GM12878 (cell line): ENCODE measurements at regions not wholly inside any gene's neighbourhood (a gene's known extent, or its start where the extent isn't known, plus 50 kb on each side); places are given as distances from the start of the nearest gene placed in this dataset.

ENCODE experiments used
- ATAC-seq: fragments of 200-7000 bp; cut with Tn5 transposase; 3 replicates; pipeline ENCODE4 v1.9.1; 2020; ENCODE audit warnings: mild to moderate bottlenecking, moderate library complexity
- BruUV-seq: library from RNA; stranded (reverse); fragments of 400-500 nt; replicated peaks from 2 replicates; lab custom pipeline; 2021; lab: Mats Ljungman, UMichigan
- CTCF ChIA-PET: fragments of 300-600 bp; sonication (Branson Sonifier 250); formaldehyde crosslinking; extraction: SDS; loops from one replicate; lab custom pipeline; 2021; ENCODE audit warnings: inconsistent platforms; lab: Yijun Ruan, JAX
- POLR2A ChIA-PET: fragments of 350-600 bp; formaldehyde crosslinking; extraction: SDS; loops from one replicate; lab custom pipeline; 2021; ENCODE audit warnings: inconsistent platforms; lab: Charles Lee
- RAD21 ChIA-PET: fragments of 300-600 bp; sonication (Branson Sonifier 250); formaldehyde crosslinking; loops from one replicate; lab custom pipeline; 2023; ENCODE audit warnings: antibody characterized with exemption; ENCODE audit not compliant: unreplicated experiment; lab: Charles Lee
- SMC1A ChIA-PET: fragments of 300-600 bp; sonication (Branson Sonifier 250); formaldehyde crosslinking; loops from one replicate; lab custom pipeline; 2023; ENCODE audit not compliant: unreplicated experiment, uncharacterized antibody; lab: Charles Lee
- DNase-seq: peaks from one replicate; pipeline ENCODE4 v3.0.0-alpha.2; 2011; ENCODE audit warnings: low read depth, low spot score
- FAIRE-seq: peaks from 3 replicates; lab custom pipeline; 2011; peaks lifted over from hg19 to GRCh38; lab: Jason Lieb, UNC
- H2AFZ ChIP-seq: 2 replicates; pipeline ENCODE4 v1.6.0; 2011; ENCODE audit warnings: low read depth, low read length, control low read depth; ENCODE audit not compliant: control insufficient read depth
- H3K27ac ChIP-seq: 2 replicates; pipeline ENCODE4 v1.5.1; 2011; ENCODE audit warnings: control low read depth; ENCODE audit not compliant: control insufficient read depth, insufficient read depth
- H3K27me3 ChIP-seq, 2 experiments: replicated peaks in 1 of 2; 2 replicates each; pipeline versions ENCODE4 v1.6.0 to v1.6.1; 2011; ENCODE audit warnings: low read length in 1 of 2; ENCODE audit not compliant: control insufficient read depth in 2 of 2, insufficient read depth in 2 of 2
- H3K36me3 ChIP-seq, 2 experiments: 2 replicates each; pipeline ENCODE4 v1.5.1; 2011; ENCODE audit warnings: low read length in 1 of 2; ENCODE audit not compliant: control insufficient read depth in 2 of 2, insufficient read depth in 2 of 2
- H3K4me1 ChIP-seq: 2 replicates; pipeline ENCODE4 v1.6.1; 2011; ENCODE audit warnings: mild to moderate bottlenecking, low read length, moderate library complexity, mixed read lengths; ENCODE audit not compliant: control insufficient read depth, insufficient read depth
- H3K4me2 ChIP-seq: 2 replicates; pipeline ENCODE4 v1.6.0; 2011; ENCODE audit warnings: control low read depth; ENCODE audit not compliant: control insufficient read depth, insufficient read depth
- H3K4me3 ChIP-seq: fragments of 200-600 bp; sonication (generic); 2 replicates; pipeline ENCODE4 v1.5.1; 2016
- H3K79me2 ChIP-seq: 2 replicates; pipeline ENCODE4 v1.6.0; 2011; ENCODE audit warnings: low read length; ENCODE audit not compliant: control insufficient read depth, insufficient read depth
- H3K9ac ChIP-seq: 2 replicates; pipeline ENCODE4 v1.8.0; 2011; ENCODE audit warnings: low read length, control low read depth, mixed read lengths; ENCODE audit not compliant: control insufficient read depth, insufficient read depth
- H3K9me3 ChIP-seq: replicated peaks from 3 replicates; pipeline ENCODE4 v1.5.1; 2011; ENCODE audit warnings: mild to moderate bottlenecking, low read length; ENCODE audit not compliant: control insufficient read depth, insufficient read depth
- H4K20me1 ChIP-seq: 2 replicates; pipeline ENCODE4 v1.6.0; 2011; ENCODE audit not compliant: control insufficient read depth, insufficient read depth
- BCL3 ChIP-seq: IDR thresholded peaks from 2 replicates; pipeline ENCODE4 v1.6.1; 2011; ENCODE audit warnings: borderline replicate concordance, low read depth, mild to moderate bottlenecking, moderate library complexity, low read length; ENCODE audit not compliant: insufficient read depth, poor library complexity, severe bottlenecking
- CBX3 ChIP-seq: fragments of 200-600 bp; sonication (generic); IDR thresholded peaks from 2 replicates; pipeline ENCODE4 v1.6.1; 2016; ENCODE audit warnings: low read depth, borderline replicate concordance
- DPF2 ChIP-seq: fragments of 450-650 bp; IDR thresholded peaks from 2 replicates; pipeline ENCODE4 v1.6.1; 2017; ENCODE audit warnings: mild to moderate bottlenecking
- ELK1 ChIP-seq: IDR thresholded peaks from 2 replicates; pipeline ENCODE4 v1.6.1; 2012; ENCODE audit warnings: low read depth, low read length, improper control_type of control experiment
- KAT2A ChIP-seq: conservative IDR thresholded peaks from 2 replicates; pipeline ENCODE4 v1.6.1; 2011; ENCODE audit warnings: low read depth, low read length; ENCODE audit not compliant: control insufficient read depth
- NR2C2 ChIP-seq: IDR thresholded peaks from 2 replicates; pipeline ENCODE4 v1.6.1; 2011; ENCODE audit warnings: borderline replicate concordance, low read depth; ENCODE audit not compliant: control insufficient read depth, insufficient read length
- NRF1 ChIP-seq: conservative IDR thresholded peaks from 2 replicates; pipeline ENCODE4 v1.6.1; 2011; ENCODE audit warnings: mild to moderate bottlenecking, low read depth, low read length, improper control_type of control experiment
- POLR2A ChIP-seq: IDR thresholded peaks from 2 replicates; pipeline ENCODE4 v1.6.1; 2011; ENCODE audit warnings: low read depth, mild to moderate bottlenecking, low read length
- SPI1 ChIP-seq: IDR thresholded peaks from 2 replicates; pipeline ENCODE4 v1.6.1; 2011; ENCODE audit warnings: low read depth, mild to moderate bottlenecking, low read length, moderate library complexity, borderline replicate concordance; ENCODE audit not compliant: insufficient read depth
- SREBF2 ChIP-seq: IDR thresholded peaks from 2 replicates; pipeline ENCODE4 v1.6.1; 2012; ENCODE audit warnings: mild to moderate bottlenecking, low read length
- SUZ12 ChIP-seq: fragments of 200-600 bp; sonication (generic); IDR thresholded peaks from one replicate; pipeline ENCODE4 v1.6.1; 2018; ENCODE audit warnings: antibody characterized with exemption, mild to moderate bottlenecking; ENCODE audit not compliant: unreplicated experiment
- ZBED1 ChIP-seq: IDR thresholded peaks from 2 replicates; pipeline ENCODE4 v1.6.1; 2016; ENCODE audit warnings: borderline replicate concordance
- ZNF24 ChIP-seq: fragments of 450-650 bp; IDR thresholded peaks from 2 replicates; pipeline ENCODE4 v1.6.1; 2017; ENCODE audit warnings: antibody characterized with exemption, mild to moderate bottlenecking
- whole genome bisulfite sequencing: methylation state at CpG from one replicate; pipeline ENCODE4 v1.1.6; 2016; ENCODE audit warnings: low lambda C conversion rate; ENCODE audit not compliant: insufficient replicate concordance, insufficient coverage; ENCODE audit errors: missing lambda C conversion rate; 5-methylcytosine and 5-hydroxymethylcytosine counted together
- in situ Hi-C: fragments of 300-500 bp; cut with MboI; formaldehyde crosslinking; loops from 9 replicates; pipeline ENCODE4 v1.14.3; 2018; ENCODE audit warnings: mixed read lengths
- intact Hi-C: fragments of 100-400 bp; cut with micrococcal nuclease; formaldehyde crosslinking; loops from one replicate; pipeline ENCODE4 v1.14.2; 2022; ENCODE audit not compliant: unreplicated experiment
- TF ChIP-seq, protein P1 (sequence below): fragments of 450-650 bp; formaldehyde crosslinking; IDR thresholded peaks from 2 replicates; pipeline ENCODE4 v1.4.0; 2022; ENCODE audit warnings: mild to moderate bottlenecking, moderate library complexity
- TF ChIP-seq, protein P2 (sequence below): IDR thresholded peaks from 2 replicates; pipeline ENCODE4 v1.6.1; 2011; ENCODE audit warnings: low read depth, mild to moderate bottlenecking, low read length, moderate library complexity, borderline replicate concordance; ENCODE audit errors: extremely low read depth
- TF ChIP-seq, protein P3 (sequence below): fragments of 150-350 bp; IDR thresholded peaks from 2 replicates; pipeline ENCODE4 v1.6.1; 2014; ENCODE audit warnings: mild to moderate bottlenecking, low read depth, low read length
- TF ChIP-seq, protein P4 (sequence below): fragments of 450-650 bp; IDR thresholded peaks from 2 replicates; pipeline ENCODE4 v1.6.1; 2016; ENCODE audit warnings: mild to moderate bottlenecking

DNA sequence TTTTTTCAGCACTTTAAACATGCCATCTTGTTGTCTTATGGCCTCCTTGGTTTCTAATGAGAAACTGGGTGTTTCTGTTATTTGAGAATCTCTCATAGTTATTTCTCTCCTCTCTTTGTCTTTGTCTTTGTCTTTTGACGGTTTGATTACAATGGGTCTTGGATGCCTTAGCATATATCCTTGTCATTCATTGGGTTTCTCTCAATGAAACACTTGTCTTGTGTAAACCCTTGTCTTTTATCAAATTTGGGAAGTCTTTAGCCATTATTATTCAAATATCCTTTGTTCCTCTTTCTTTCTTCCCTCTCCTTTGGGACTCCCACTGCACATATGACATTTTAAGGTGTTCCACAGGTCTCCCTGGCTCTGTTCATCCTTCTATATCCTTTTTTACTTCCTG lies 373.5 kb upstream of the TBX3 start:
- no peaks in the 10 kb centered on the region for H3K79me2 ChIP-seq
- no peaks in the 10 kb centered on the region for H3K36me3 ChIP-seq
- ChIA-PET SMC1A (no interaction called here), POLR2A (no interaction called here), CTCF (no interaction called here), RAD21 (no interaction called here)
- 62% methylated on average over 1 of the region's 1 CpG for WGBS
- H3K9ac ChIP-seq: no peak overlapping the region
- intact Hi-C loops: no loop called here
- in situ Hi-C loops: no loop called here
- no peaks in the 10 kb centered on the region for H4K20me1 ChIP-seq
- no peak for FAIRE-seq
- no TSS peak for BruUV-seq
- no peak for DNase-seq
- no peak overlapping the region for H2AFZ ChIP-seq
- ATAC-seq: no peak
- TF ChIP-seq, protein P1, sequence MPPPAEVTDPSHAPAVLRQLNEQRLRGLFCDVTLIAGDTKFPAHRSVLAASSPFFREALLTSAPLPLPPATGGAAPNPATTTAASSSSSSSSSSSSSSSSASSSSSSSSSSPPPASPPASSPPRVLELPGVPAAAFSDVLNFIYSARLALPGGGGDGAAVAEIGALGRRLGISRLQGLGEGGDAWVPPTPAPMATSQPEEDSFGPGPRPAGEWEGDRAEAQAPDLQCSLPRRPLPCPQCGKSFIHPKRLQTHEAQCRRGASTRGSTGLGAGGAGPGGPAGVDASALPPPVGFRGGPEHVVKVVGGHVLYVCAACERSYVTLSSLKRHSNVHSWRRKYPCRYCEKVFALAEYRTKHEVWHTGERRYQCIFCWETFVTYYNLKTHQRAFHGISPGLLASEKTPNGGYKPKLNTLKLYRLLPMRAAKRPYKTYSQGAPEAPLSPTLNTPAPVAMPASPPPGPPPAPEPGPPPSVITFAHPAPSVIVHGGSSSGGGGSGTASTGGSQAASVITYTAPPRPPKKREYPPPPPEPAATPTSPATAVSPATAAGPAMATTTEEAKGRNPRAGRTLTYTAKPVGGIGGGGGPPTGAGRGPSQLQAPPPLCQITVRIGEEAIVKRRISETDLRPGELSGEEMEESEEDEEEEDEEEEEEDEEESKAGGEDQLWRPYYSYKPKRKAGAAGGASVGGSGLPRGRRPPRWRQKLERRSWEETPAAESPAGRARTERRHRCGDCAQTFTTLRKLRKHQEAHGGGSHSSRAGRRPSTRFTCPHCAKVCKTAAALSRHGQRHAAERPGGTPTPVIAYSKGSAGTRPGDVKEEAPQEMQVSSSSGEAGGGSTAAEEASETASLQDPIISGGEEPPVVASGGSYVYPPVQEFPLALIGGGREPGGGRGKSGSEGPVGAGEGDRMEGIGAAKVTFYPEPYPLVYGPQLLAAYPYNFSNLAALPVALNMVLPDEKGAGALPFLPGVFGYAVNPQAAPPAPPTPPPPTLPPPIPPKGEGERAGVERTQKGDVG (CRISPR knock-in tag): no peak
- TF ChIP-seq CBX3 (no peak), KAT2A (no peak), BCL3 (no peak), ZBED1 (no peak), ELK1 (no peak), SREBF2 (no peak), SUZ12 (no peak), NRF1 (no peak), DPF2 (no peak), POLR2A (no peak), ZNF24 (no peak), NR2C2 (no peak), SPI1 (no peak)
- TF ChIP-seq, protein P2, sequence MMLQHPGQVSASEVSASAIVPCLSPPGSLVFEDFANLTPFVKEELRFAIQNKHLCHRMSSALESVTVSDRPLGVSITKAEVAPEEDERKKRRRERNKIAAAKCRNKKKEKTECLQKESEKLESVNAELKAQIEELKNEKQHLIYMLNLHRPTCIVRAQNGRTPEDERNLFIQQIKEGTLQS: no peak
- TF ChIP-seq, protein P3, sequence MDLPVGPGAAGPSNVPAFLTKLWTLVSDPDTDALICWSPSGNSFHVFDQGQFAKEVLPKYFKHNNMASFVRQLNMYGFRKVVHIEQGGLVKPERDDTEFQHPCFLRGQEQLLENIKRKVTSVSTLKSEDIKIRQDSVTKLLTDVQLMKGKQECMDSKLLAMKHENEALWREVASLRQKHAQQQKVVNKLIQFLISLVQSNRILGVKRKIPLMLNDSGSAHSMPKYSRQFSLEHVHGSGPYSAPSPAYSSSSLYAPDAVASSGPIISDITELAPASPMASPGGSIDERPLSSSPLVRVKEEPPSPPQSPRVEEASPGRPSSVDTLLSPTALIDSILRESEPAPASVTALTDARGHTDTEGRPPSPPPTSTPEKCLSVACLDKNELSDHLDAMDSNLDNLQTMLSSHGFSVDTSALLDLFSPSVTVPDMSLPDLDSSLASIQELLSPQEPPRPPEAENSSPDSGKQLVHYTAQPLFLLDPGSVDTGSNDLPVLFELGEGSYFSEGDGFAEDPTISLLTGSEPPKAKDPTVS: no peak
- TF ChIP-seq, protein P4, sequence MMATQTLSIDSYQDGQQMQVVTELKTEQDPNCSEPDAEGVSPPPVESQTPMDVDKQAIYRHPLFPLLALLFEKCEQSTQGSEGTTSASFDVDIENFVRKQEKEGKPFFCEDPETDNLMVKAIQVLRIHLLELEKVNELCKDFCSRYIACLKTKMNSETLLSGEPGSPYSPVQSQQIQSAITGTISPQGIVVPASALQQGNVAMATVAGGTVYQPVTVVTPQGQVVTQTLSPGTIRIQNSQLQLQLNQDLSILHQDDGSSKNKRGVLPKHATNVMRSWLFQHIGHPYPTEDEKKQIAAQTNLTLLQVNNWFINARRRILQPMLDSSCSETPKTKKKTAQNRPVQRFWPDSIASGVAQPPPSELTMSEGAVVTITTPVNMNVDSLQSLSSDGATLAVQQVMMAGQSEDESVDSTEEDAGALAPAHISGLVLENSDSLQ: no peak
- no peaks in the 10 kb centered on the region for H3K9me3 ChIP-seq
- H3K27me3 ChIP-seq: no peaks in the 10 kb centered on the region
- H3K4me2 ChIP-seq: no peak overlapping the region
- H3K4me3 ChIP-seq: no peak overlapping the region
- H3K27ac ChIP-seq: no peak overlapping the region
- H3K4me1 ChIP-seq: no peaks in the 10 kb centered on the region
